GM19467 (cell line): ENCODE measurements at regions not wholly inside any gene's neighbourhood (a gene's known extent, or its start where the extent isn't known, plus 50 kb on each side); places are given as distances from the start of the nearest gene placed in this dataset.
"Not testable (repeated sequence)": the region's sequence is repeated elsewhere in the genome, so short reads cannot be mapped to it uniquely, and the experiment has no call there.

ENCODE experiments used
- ATAC-seq: cut with Tn5 transposase; IDR thresholded peaks from one replicate; pipeline ENCODE4 v1.9.1; 2021; ENCODE audit warnings: mild to moderate bottlenecking, moderate library complexity; ENCODE audit not compliant: unreplicated experiment

- not testable (repeated sequence) for ATAC-seq
Measured at GRCh38 chr9:73337182-73337581, 185.5 kb downstream of the ANXA1 start.

GRCh38 chr9:73344060-73344459 is 192.4 kb downstream of the ANXA1 start:
- no peak for ATAC-seq

GRCh38 chr9:73347123-73347522 is 195.5 kb downstream of the ANXA1 start:
- ATAC-seq, result no peak

- ATAC-seq, result no peak
Measured at GRCh38 chr9:73347720-73348119, 196.1 kb downstream of the ANXA1 start.

GRCh38 chr9:73348471-73348870 is 196.8 kb downstream of the ANXA1 start:
- no peak for ATAC-seq

- no peak for ATAC-seq
Measured at GRCh38 chr9:73349476-73349875, 197.8 kb downstream of the ANXA1 start.

GRCh38 chr9:73357607-73358006 is 205.9 kb downstream of the ANXA1 start:
- ATAC-seq, result no peak

GRCh38 chr9:73370053-73370452 is 218.4 kb downstream of the ANXA1 start:
- ATAC-seq, result no peak

- ATAC-seq, result no peak
Measured at GRCh38 chr9:73371801-73372200, 220.1 kb downstream of the ANXA1 start.

GRCh38 chr9:73380411-73380810 is 228.7 kb downstream of the ANXA1 start:
- ATAC-seq, result no peak

GRCh38 chr9:73402081-73403028 is 250.7 kb downstream of the ANXA1 start:
- no peak for ATAC-seq

- ATAC-seq, result no peak
Measured at GRCh38 chr9:73411494-73411893, 259.8 kb downstream of the ANXA1 start.

- no peak for ATAC-seq
Measured at GRCh38 chr9:73412874-73413273, 261.2 kb downstream of the ANXA1 start.

- no peak for ATAC-seq
Measured at GRCh38 chr9:73423891-73424290, 272.2 kb downstream of the ANXA1 start.

GRCh38 chr9:73426269-73426668 is 274.6 kb downstream of the ANXA1 start:
- ATAC-seq, result no peak

GRCh38 chr9:73434826-73435225 is 283.2 kb downstream of the ANXA1 start:
- ATAC-seq, result no peak

- ATAC-seq, result peak; percentile 57
Measured at GRCh38 chr9:73437758-73438157, 286.1 kb downstream of the ANXA1 start.

- ATAC-seq, result not testable (repeated sequence)
Measured at GRCh38 chr9:73439839-73440238, 288.2 kb downstream of the ANXA1 start.

- ATAC-seq, result no peak
Measured at GRCh38 chr9:73441223-73441622, 289.6 kb downstream of the ANXA1 start.

- no peak for ATAC-seq
Measured at GRCh38 chr9:73441890-73442818, 290.5 kb downstream of the ANXA1 start.

- ATAC-seq, result no peak
Measured at GRCh38 chr9:73444821-73445220, 293.2 kb downstream of the ANXA1 start.

GRCh38 chr9:73445384-73445783 is 293.7 kb downstream of the ANXA1 start:
- ATAC-seq, result not testable (repeated sequence)
